Skin of body (tissue), 1 donor: ENCODE measurements at regions not wholly inside any gene's neighbourhood (a gene's known extent, or its start where the extent isn't known, plus 50 kb on each side); places are given as distances from the start of the nearest gene placed in this dataset.
"Not testable (repeated sequence)": the region's sequence is repeated elsewhere in the genome, so short reads cannot be mapped to it uniquely, and the experiment has no call there.

Source experiments
- DNase-seq: peaks from one replicate; lab custom pipeline; 2025; lab: John Stamatoyannopoulos, UW

GRCh38 chr1:47491341-47491753 lies 53.5 kb downstream of the FOXD2 start:
- DNase-seq: no peak

GRCh38 chr1:47495176-47495713 lies 57.4 kb downstream of the FOXD2 start:
- DNase-seq: peak; percentile 16

- no peak for DNase-seq
These were observed 60.7 kb downstream of the FOXD2 start for GRCh38 chr1:47498551-47498950.

GRCh38 chr1:47501069-47501468 lies 63.2 kb downstream of the FOXD2 start:
- no peak for DNase-seq

- no peak for DNase-seq
These were observed 65.0 kb downstream of the FOXD2 start for GRCh38 chr1:47502746-47503370.

- DNase-seq: not testable (repeated sequence)
These were observed 67.0 kb downstream of the FOXD2 start for GRCh38 chr1:47504840-47505239.

GRCh38 chr1:47505267-47505666 lies 67.4 kb downstream of the FOXD2 start:
- DNase-seq: no peak

- no peak for DNase-seq
These were observed 68.2 kb downstream of the FOXD2 start for GRCh38 chr1:47506053-47506452.

GRCh38 chr1:47507144-47507543 lies 69.3 kb downstream of the FOXD2 start:
- no peak for DNase-seq

- DNase-seq: no peak
These were observed 70.2 kb downstream of the FOXD2 start for GRCh38 chr1:47507881-47508701.

GRCh38 chr1:47508702-47509431 lies 71.0 kb downstream of the FOXD2 start:
- peak; percentile 59 for DNase-seq

- no peak for DNase-seq
These were observed 72.5 kb downstream of the FOXD2 start for GRCh38 chr1:47510282-47510811.

- no peak for DNase-seq
These were observed 74.0 kb downstream of the FOXD2 start for GRCh38 chr1:47511825-47512224.

- DNase-seq: no peak
These were observed 75.5 kb downstream of the FOXD2 start for GRCh38 chr1:47513393-47513792.

GRCh38 chr1:47514229-47514628 lies 76.4 kb downstream of the FOXD2 start:
- DNase-seq: no peak

- DNase-seq: no peak
These were observed 77.4 kb downstream of the FOXD2 start for GRCh38 chr1:47515164-47515789.

- no peak for DNase-seq
These were observed 80.1 kb downstream of the FOXD2 start for GRCh38 chr1:47517946-47518345.

GRCh38 chr1:47519491-47519890 lies 81.6 kb downstream of the FOXD2 start:
- DNase-seq: no peak

- no peak for DNase-seq
These were observed 82.1 kb downstream of the FOXD2 start for GRCh38 chr1:47519971-47520370.

- DNase-seq: no peak
These were observed 83.4 kb downstream of the FOXD2 start for GRCh38 chr1:47521034-47521881.
